Ovary (tissue), 7 donors: ENCODE measurements at regions not wholly inside any gene's neighbourhood (a gene's known extent, or its start where the extent isn't known, plus 50 kb on each side); places are given as distances from the start of the nearest gene placed in this dataset.

Source experiments
- DNase-seq, 5 donors: peaks; one replicate each; pipeline ENCODE4 v3.0.0-alpha.2; 2019 to 2020
- H3K27ac ChIP-seq, 2 donors: fragments of 200-600 bp; one replicate each; pipeline versions ENCODE4 v1.5.1 to v1.8.0; 2019 to 2022
- H3K27me3 ChIP-seq: fragments of 200-600 bp; one replicate; pipeline ENCODE4 v1.8.0; 2022
- H3K36me3 ChIP-seq: fragments of 200-600 bp; sonication (generic); one replicate; pipeline ENCODE4 v1.5.1; 2019
- H3K4me1 ChIP-seq: one replicate; pipeline ENCODE4 v1.8.1; 2013; ENCODE audit warnings: mild to moderate bottlenecking, moderate library complexity; ENCODE audit not compliant: insufficient read depth
- H3K4me3 ChIP-seq: fragments of 200-600 bp; sonication (generic); one replicate; pipeline ENCODE4 v1.5.1; 2017
- H3K9me3 ChIP-seq, 2 donors: fragments of 200-600 bp in 1 of 2; sonication (generic) in 1 of 2; one replicate each; pipeline versions ENCODE4 v1.5.1 to v1.8.1; 2013 to 2019; ENCODE audit warnings: mild to moderate bottlenecking in 1 of 2, moderate library complexity in 1 of 2
- EP300 ChIP-seq: sonication (generic); formaldehyde crosslinking; IDR thresholded peaks from one replicate; pipeline ENCODE4 v1.6.1; 2017; ENCODE audit warnings: antibody characterized with exemption
- POLR2A ChIP-seq: fragments of 450-650 bp; IDR thresholded peaks from one replicate; pipeline ENCODE4 v1.6.1; 2017; ENCODE audit warnings: antibody characterized with exemption, mild to moderate bottlenecking, moderate library complexity
- WGBS, 3 donors: extraction: QIAGEN DNeasy Blood & Tissue Kit in 1 of 3; methylation state at CpG; one replicate each; pipeline versions ENCODE4 v1.1.5 to v1.1.7; 2013 to 2017; 5-methylcytosine and 5-hydroxymethylcytosine counted together
- intact Hi-C, 4 donors: fragments of 100-400 bp; cut with DNase I; formaldehyde crosslinking; loops; one replicate each; pipeline versions ENCODE4 v1.11.0 to v1.15.1; 2022 to 2023
- TF ChIP-seq, protein P1 (sequence below), 3 donors: fragments of 450-650 bp in 2 of 3; fragments of 200-600 bp in 1 of 3; IDR thresholded peaks; one replicate each; pipeline versions ENCODE4 v1.5.1 to v1.8.0; 2016 to 2022; ENCODE audit warnings: antibody characterized with exemption in 3 of 3, mild to moderate bottlenecking in 1 of 3
- donor health status: DM: no; HTN: no; CAD: no; lungs with moderate emphysema.
- donor health status: DM: no; HTN: no; CAD: no.
- donor health status: Bipolar disorder and iron deficiency.
- donor health status: DM: no; HTN: no; CAD: no.
- donor health status: DM: yes; HTN: yes; CAD: no.

DNA sequence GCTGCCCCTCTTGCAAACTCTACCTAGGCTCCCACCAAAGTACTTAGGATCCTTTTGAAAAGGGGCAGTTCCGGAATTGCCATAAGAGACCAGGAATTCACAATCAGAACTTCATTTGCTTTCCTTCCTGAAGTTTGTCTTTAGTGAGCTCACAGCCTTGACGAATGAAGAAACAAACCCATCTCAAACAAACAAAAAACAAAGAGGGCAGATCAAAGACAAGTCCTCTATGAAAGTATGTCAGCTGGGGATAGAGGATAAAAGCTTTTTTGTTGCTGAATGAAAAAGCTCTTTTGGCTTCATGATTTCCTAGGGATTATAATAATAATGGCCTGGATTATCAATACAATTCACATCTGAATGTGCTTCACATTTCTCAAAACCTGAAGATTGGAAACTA, 357.9 kb upstream of the DUSP10 start:
- Histone ChIP-seq H3K27ac (no peak overlapping the region), H3K4me3 (no peak overlapping the region), H3K4me1 (no peaks in the 10 kb centered on the region), H3K27me3 (no peaks in the 10 kb centered on the region), H3K9me3 (no peaks in the 10 kb centered on the region), H3K36me3 (no peaks in the 10 kb centered on the region)
- TF ChIP-seq, protein P1, sequence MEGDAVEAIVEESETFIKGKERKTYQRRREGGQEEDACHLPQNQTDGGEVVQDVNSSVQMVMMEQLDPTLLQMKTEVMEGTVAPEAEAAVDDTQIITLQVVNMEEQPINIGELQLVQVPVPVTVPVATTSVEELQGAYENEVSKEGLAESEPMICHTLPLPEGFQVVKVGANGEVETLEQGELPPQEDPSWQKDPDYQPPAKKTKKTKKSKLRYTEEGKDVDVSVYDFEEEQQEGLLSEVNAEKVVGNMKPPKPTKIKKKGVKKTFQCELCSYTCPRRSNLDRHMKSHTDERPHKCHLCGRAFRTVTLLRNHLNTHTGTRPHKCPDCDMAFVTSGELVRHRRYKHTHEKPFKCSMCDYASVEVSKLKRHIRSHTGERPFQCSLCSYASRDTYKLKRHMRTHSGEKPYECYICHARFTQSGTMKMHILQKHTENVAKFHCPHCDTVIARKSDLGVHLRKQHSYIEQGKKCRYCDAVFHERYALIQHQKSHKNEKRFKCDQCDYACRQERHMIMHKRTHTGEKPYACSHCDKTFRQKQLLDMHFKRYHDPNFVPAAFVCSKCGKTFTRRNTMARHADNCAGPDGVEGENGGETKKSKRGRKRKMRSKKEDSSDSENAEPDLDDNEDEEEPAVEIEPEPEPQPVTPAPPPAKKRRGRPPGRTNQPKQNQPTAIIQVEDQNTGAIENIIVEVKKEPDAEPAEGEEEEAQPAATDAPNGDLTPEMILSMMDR (IDR thresholded peaks at IDR 0.05) = no peak
- TF ChIP-seq EP300 = no peak
- TF ChIP-seq POLR2A = no peak
- no peak for DNase-seq
- WGBS, 3 donors = 41 to 49% (median 42%) methylated on average over 2 of the region's 2 CpGs
- intact Hi-C loops = no loop called here

DNA sequence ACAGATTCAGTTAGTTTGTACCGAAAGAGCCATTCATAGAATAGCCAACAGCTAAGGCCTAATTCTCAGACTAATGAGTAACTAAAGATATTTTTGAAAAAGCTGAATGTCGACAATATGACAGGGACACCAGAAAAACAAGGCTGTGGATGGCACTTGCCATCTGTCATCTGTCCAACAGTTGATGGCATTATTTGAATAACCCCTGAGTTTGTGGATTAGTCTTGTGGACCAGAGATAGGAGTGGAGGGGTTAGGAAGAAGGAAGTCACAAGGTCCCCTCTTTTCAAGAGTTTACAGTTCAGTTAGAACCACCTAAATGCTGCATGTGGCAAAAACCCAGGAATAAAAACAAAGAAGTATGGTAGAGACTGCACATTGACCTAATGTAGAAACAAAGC, 356.5 kb upstream of the DUSP10 start:
- no peaks in the 10 kb centered on the region for H3K4me1 ChIP-seq
- TF ChIP-seq POLR2A (no peak), EP300 (no peak)
- TF ChIP-seq, protein P1 (IDR thresholded peaks at IDR 0.05) = no peak
- intact Hi-C loops = no loop called here
- no peak overlapping the region for H3K4me3 ChIP-seq
- DNase-seq = no peak
- WGBS, 3 donors = 46 to 88% (median 62%) methylated on average over 2 of the region's 2 CpGs
- H3K27ac ChIP-seq = no peak overlapping the region
- H3K36me3 ChIP-seq = no peaks in the 10 kb centered on the region
- H3K27me3 ChIP-seq = no peaks in the 10 kb centered on the region
- H3K9me3 ChIP-seq = no peaks in the 10 kb centered on the region

DNA sequence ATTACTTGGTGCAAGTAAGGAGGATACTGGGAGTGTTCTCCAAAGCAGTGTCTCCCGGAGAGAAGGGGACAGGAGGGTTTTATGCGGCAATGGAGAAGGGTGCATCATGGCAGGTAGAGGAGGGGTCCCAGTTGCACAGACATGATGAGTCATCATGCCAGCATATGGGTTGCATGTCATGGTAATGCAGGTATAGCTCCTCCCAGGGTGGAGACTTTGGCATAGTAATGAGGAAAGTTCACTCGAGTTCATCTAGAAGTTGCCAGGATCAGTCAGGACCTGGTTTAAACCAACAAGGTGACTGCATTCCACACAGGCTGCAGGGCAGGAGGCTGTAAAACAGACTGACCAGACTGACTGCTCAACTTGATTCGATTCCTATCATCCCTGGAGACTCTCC, 355.7 kb upstream of the DUSP10 start:
- Histone ChIP-seq H3K27ac (no peak overlapping the region), H3K4me1 (no peaks in the 10 kb centered on the region), H3K27me3 (no peaks in the 10 kb centered on the region), H3K4me3 (no peak overlapping the region), H3K9me3 (no peaks in the 10 kb centered on the region), H3K36me3 (no peaks in the 10 kb centered on the region)
- no peak for DNase-seq
- WGBS, 3 donors = 85 to 87% (median 87%) methylated on average over 4 of the region's 4 CpGs
- TF ChIP-seq, protein P1 (IDR thresholded peaks at IDR 0.05) = no peak
- TF ChIP-seq POLR2A (no peak), EP300 (no peak)
- intact Hi-C loops = no loop called here

DNA sequence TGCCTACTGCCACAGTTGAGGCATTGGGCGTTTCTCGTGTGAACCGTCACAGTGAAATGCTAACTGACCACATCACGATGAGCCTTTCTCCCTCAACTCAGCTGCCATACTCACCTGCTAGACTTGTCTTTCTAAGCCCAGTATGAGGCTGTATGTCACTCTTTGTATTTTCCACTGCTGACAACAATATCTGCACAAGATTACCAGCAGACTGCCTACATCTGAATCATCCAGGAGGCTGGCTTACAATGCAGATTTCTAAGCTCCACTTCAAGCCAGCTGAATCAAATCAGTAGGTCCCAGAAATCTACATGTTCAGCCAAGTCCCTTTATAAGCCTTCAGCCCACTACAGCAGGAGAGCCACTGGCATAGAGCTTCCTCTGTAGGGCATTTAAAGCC, 355.0 kb upstream of the DUSP10 start:
- no peak for TF ChIP-seq POLR2A
- no peak for TF ChIP-seq EP300
- TF ChIP-seq, protein P1 (IDR thresholded peaks at IDR 0.05) = no peak
- no peaks in the 10 kb centered on the region for H3K4me1 ChIP-seq
- intact Hi-C loops = no loop called here
- H3K4me3 ChIP-seq = no peak overlapping the region
- 70 to 94% (median 79%) methylated on average over 4 of the region's 4 CpGs for WGBS, 3 donors
- H3K27ac ChIP-seq = no peak overlapping the region
- no peaks in the 10 kb centered on the region for H3K27me3 ChIP-seq
- no peak for DNase-seq
- H3K9me3 ChIP-seq = no peaks in the 10 kb centered on the region
- no peaks in the 10 kb centered on the region for H3K36me3 ChIP-seq

DNA sequence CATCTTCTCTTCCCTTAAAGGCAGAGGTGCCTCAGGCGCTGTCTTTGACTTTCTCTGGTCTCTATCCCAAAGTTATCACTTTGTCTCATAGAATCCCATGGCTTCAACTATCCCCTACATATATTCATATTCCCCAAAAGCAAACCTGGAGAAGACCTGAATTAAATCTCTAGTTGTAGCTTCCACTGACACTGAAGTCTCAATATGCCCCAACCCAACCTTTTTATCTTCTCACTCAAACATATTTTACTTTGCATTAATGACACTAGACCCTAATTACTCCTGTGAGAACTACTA, 354.5 kb upstream of the DUSP10 start:
- intact Hi-C loops = no loop called here
- 100% methylated on average over 1 of the region's 1 CpG for WGBS, 3 donors

More for the DNA sequence above, 354.5 kb upstream of the DUSP10 start:
- no peak for DNase-seq
- Histone ChIP-seq H3K9me3 (no peaks in the 10 kb centered on the region), H3K4me3 (no peak overlapping the region), H3K27ac (no peak overlapping the region), H3K36me3 (no peaks in the 10 kb centered on the region), H3K27me3 (no peaks in the 10 kb centered on the region), H3K4me1 (no peaks in the 10 kb centered on the region)
- TF ChIP-seq, protein P1 (IDR thresholded peaks at IDR 0.05) = no peak
- TF ChIP-seq POLR2A (no peak), EP300 (no peak)
